Right renal pelvis (tissue), 4 donors: ENCODE measurements at regions not wholly inside any gene's neighbourhood (a gene's known extent, or its start where the extent isn't known, plus 50 kb on each side); places are given as distances from the start of the nearest gene placed in this dataset.
"Not testable (repeated sequence)": the region's sequence is repeated elsewhere in the genome, so short reads cannot be mapped to it uniquely, and the experiment has no call there.

Source experiments
- DNase-seq, 4 donors: peaks; one replicate each; pipeline ENCODE4 v3.0.0-alpha.2; 2013; ENCODE audit warnings: low read depth in 4 of 4, low spot score in 3 of 4, missing footprints in 1 of 4

GRCh38 chr14:40216976-40217375 is 784.7 kb upstream of the FBXO33 start:
- no peak for DNase-seq

- DNase-seq, result not testable (repeated sequence)
These were observed 784.2 kb upstream of the FBXO33 start for GRCh38 chr14:40216408-40216807.

- DNase-seq, result no peak
These were observed 781.5 kb upstream of the FBXO33 start for GRCh38 chr14:40213701-40214100.

- no peak for DNase-seq
These were observed 772.4 kb upstream of the FBXO33 start for GRCh38 chr14:40204441-40205175.

- no peak for DNase-seq
These were observed 766.9 kb upstream of the FBXO33 start for GRCh38 chr14:40199101-40199500.

DNA sequence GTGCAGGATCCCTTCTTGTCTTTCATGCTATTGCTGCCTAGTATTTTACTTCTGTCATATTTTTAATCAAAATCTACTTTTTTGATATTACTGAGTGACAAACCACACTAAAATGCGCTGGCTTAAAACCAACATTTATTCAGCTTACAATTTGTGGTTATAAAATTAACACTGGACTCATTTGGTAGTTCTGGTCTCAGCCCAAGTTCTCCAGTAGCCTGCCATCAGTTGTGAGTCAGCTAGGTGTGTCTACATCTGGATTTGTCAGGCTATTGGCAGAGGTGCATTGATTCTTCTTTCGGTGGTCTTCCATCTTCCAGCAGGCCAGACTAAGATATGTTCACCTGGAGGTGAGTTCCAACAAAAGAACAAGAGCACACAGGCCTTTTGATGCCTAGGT is 765.1 kb upstream of the FBXO33 start:
- DNase-seq, result no peak

DNA sequence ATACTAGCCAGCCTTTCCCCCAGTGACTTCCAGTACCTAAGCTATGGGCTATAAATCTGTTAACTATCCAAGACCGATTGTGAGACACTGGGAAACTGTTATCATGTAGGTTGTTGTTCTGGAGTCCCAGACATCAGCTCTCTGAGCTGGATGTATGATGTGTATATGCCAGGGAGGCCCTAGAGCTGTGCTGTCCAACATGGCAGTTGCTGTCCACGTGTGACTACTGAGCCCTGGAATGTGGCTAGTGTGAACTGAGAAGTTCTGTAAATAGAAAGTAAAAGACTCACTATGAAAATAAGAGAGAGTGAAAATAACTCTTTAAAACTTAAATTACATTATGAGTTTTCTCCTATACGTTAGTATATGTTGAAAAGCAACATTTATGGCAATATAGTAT is 755.8 kb upstream of the FBXO33 start:
- no peak for DNase-seq

GRCh38 chr14:40164083-40164482 is 731.9 kb upstream of the FBXO33 start:
- no peak for DNase-seq

GRCh38 chr14:40139657-40140056 is 707.4 kb upstream of the FBXO33 start:
- no peak for DNase-seq

GRCh38 chr14:40133463-40133862 is 701.2 kb upstream of the FBXO33 start:
- no peak for DNase-seq

DNA sequence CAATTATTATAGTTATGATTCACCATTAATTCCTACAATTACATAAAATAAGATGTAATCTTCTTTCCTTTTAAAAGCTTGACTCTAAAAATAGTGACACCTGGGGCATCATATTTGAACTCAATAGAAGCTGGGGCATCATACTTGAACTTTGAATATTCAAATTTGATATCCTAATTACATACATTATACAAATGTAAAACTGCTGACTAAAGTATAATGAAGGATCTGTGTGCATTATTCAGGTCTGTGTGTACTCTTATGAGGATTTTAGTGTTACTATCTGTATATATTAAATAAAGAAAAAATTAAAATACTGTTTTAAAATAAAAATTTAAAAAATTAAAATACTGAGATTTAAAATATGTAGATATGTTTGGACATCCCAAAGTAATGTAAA is 696.9 kb upstream of the FBXO33 start:
- DNase-seq, result no peak

DNA sequence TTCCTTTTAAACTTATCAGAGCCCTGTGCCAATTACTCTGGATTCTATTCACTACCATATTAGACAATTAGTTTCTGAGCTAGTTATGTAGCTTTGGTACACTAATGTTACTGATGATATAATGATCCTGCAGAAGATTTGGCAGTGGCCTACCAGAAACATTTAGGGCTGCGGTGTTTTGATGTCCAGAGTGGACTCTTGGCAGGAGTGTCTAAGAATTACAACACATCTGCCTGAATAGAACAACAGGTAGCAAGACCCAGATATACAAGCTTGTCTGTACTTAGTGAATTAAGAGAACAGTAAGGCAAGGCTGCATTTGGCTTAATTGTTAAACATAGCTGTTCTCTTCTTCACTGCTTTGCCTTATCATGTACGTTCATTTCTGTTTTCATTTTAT is 691.6 kb upstream of the FBXO33 start:
- no peak for DNase-seq

DNA sequence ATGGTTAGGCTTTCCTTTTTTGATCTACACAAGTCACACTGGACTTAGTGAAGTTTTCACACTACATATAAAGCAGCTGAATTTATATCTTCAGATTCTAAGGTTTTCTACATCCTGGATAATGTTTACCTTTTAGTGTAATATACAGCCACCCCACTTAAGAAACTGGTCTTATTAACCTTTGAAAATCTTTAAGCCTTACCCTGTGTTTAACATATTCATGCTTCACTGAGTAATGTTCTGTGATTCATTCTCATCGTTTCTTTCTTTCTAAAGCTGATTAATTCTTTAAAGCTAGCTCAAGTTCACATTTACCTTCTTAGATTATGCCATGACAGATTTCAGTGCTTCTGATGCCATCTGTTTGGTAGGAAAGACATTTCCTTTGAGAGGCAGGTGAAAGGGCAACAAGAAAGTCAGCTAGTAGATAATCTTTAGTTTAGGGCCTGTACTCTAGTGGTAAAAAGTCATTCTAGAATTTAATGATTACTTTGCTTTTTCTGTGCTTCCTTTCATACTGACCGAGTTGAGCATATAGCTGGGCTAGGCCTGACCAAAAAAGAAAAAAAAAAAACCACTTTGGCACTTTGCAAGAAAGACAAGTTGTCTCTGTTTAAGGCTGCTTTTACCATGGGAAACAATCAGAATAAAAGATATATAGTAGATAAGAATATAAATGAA is 690.9 kb upstream of the FBXO33 start:
- peak in 1 of 4 donors; percentile 22 for DNase-seq

DNA sequence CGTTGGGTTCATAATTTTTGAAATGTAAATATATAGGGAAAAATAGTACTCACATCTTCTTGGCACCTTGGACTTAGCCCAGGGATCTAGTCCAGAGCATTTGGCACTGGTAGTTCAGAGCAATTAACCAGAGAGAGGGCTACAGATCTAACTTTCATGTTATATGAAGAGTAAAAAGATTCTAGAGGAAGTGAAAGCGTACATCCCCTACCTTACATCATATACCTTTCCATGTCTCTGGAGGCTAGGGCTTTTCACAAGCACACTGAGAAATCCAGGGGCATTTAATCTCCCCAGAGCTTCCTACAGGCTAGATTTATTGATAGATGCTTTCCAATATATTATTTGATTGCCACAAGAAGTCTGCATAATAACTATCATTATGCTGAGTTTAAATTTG is 687.5 kb upstream of the FBXO33 start:
- no peak for DNase-seq

- no peak for DNase-seq
These were observed 687.1 kb upstream of the FBXO33 start for GRCh38 chr14:40119321-40119720.

DNA sequence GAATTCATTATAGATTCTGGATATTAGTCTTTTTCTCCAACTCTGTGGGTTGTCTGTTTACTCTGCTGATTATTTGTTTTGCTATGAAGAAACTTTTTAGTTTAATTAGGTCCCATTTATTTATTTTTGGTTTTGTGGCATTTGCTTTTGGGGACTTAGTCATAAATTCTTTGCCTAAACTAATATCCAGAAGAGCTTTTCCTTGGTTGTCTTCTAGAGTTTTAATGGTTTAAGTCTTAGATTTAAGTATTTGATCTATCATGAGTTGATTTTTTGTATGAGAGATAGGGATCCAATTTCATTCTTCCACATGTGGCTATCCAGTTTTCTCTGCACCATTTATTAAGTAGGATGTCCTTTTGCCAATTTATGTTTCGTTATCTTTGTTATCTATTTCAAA is 683.4 kb upstream of the FBXO33 start:
- DNase-seq, result no peak

GRCh38 chr14:40113671-40114070 is 681.4 kb upstream of the FBXO33 start:
- no peak for DNase-seq

GRCh38 chr14:40100544-40101196 is 668.4 kb upstream of the FBXO33 start:
- DNase-seq, result no peak

DNA sequence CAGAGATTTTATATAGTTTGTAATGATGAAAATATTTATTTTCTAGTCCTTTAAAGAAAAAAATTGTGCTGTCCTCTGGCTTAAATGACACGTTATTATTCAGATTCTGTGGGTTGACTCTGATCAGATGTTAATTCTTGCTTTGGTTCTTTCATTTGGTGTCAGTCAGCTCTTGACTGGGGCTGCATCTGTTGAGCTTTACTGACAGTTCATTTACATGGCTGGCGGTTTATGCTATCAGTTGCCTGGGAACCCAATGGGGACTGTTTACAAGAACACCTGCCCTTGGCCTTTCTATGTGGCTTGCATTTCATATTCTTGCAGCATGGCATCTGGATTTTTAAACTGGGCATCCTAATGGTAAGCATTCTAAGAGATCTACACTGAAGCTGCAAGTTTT is 667.1 kb upstream of the FBXO33 start:
- no peak for DNase-seq

- no peak for DNase-seq
These were observed 666.2 kb upstream of the FBXO33 start for GRCh38 chr14:40098468-40098867.

DNA sequence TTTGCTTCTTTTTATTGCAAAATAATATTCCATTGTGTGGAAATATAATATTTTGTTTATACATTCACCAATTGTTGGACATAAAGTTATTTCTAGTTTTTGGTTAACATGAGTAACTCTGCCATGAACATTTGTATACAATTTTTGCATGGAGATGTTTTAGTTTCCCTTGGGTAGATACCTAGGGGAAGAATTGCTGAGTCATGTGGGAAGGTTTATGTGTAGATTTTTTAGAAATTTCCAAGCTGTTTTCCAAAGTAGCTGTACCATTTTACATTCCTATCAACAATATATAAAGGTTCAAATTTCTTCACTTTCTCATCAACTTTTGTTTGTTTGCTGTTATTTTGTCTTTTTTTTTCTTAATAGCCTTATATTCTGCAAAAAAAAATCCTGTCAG is 664.7 kb upstream of the FBXO33 start:
- DNase-seq, result no peak

- no peak for DNase-seq
These were observed 661.6 kb upstream of the FBXO33 start for GRCh38 chr14:40093800-40094199.
